ENCODE measurements at regions not wholly inside any gene's neighbourhood (a gene's known extent, or its start where the extent isn't known, plus 50 kb on each side); places are given as distances from the start of the nearest gene placed in this dataset.

DNA sequence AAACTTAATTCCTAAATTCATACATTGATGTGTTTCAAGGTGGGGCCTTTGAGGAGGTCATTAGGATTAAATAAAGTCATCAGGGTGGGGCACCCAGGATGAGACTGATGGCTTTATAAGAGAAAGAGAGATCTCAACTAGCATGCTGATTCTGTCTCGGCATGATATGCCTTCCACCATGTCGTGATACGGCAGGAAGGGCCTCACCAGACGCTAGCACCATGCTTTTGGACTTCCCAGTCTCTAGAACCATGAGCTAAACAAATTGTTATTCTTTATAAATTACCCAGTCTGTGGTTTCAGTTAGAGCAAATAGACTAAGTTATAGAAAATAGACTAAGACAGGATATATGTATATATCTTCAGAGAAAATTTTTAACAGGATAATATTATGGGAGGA lies 759.6 kb downstream of the MED13L start:
- Histone ChIP-seq H3K9me3 (ENCODE audit: insufficient read depth, low read depth, low read length) (peaks cover 6% of the 10 kb centered on the region), H2AFZ (ENCODE audit: insufficient read depth, low read length, poor library complexity) (no peak overlapping the region), H3K9ac (ENCODE audit: low read length) (no peak overlapping the region), H3K27ac (ENCODE audit: low read depth, low read length) (no peak overlapping the region), H3K27me3 (ENCODE audit: insufficient read depth, low read length) (no peaks in the 10 kb centered on the region), H3K36me3 (ENCODE audit: control insufficient read depth in 1 of 2, insufficient read depth in 2 of 2, low read length in 2 of 2) (no peaks in the 10 kb centered on the region), H3K4me1 (ENCODE audit: control insufficient read depth in 1 of 2, insufficient read depth in 2 of 2, low read length in 2 of 2) (no peaks in the 10 kb centered on the region), H3K79me2 (ENCODE audit: control insufficient read depth, insufficient read depth, low read length, poor library complexity) (no peaks in the 10 kb centered on the region), H2AK5ac (ENCODE audit: low read length) (no peak overlapping the region), H2BK5ac (ENCODE audit: low read depth, low read length, poor library complexity) (no peak overlapping the region), H3K4ac (ENCODE audit: low read depth, low read length) (no peak overlapping the region), H4K12ac (ENCODE audit: low read depth, low read length) (no peak overlapping the region), H3K23ac (ENCODE audit: low read length) (no peak overlapping the region), H3K18ac (ENCODE audit: low read length) (no peak overlapping the region), H2BK12ac (ENCODE audit: low read length) (no peak overlapping the region), H3K4me3 (ENCODE audit: low read depth, low read length) (no peak overlapping the region), H3K4me2 (ENCODE audit: low read length) (no peak overlapping the region), H3K14ac (ENCODE audit: low read length) (no peak overlapping the region), H4K91ac (ENCODE audit: low read depth, low read length) (no peak overlapping the region), H4K8ac (ENCODE audit: low read depth, low read length) (no peak overlapping the region), H3K79me1 (ENCODE audit: low read length) (no peaks in the 10 kb centered on the region), H2BK120ac (ENCODE audit: insufficient read depth, low read length, poor library complexity) (no peak overlapping the region)
- no peak for DNase-seq
- WGBS (ENCODE audit: extremely low coverage, insufficient coverage, insufficient read length): no CpG with 5 or more reads among the region's 4 CpGs

- Histone ChIP-seq H3K4ac (ENCODE audit: low read depth, low read length) (no peak overlapping the region), H3K4me3 (ENCODE audit: low read depth, low read length) (no peak overlapping the region), H3K4me2 (ENCODE audit: low read length) (no peak overlapping the region), H3K27me3 (ENCODE audit: insufficient read depth, low read length) (no peaks in the 10 kb centered on the region), H2AK5ac (ENCODE audit: low read length) (no peak overlapping the region), H3K9ac (ENCODE audit: low read length) (no peak overlapping the region), H3K4me1 (ENCODE audit: control insufficient read depth in 1 of 2, insufficient read depth in 2 of 2, low read length in 2 of 2) (peaks cover 6 to 11% of the 10 kb centered on the region in 2 experiments), H3K79me1 (ENCODE audit: low read length) (no peaks in the 10 kb centered on the region), H3K27ac (ENCODE audit: low read depth, low read length) (no peak overlapping the region), H2AFZ (ENCODE audit: insufficient read depth, low read length, poor library complexity) (no peak overlapping the region), H3K9me3 (ENCODE audit: insufficient read depth, low read depth, low read length) (peaks cover 3% of the 10 kb centered on the region), H3K18ac (ENCODE audit: low read length) (no peak overlapping the region), H3K79me2 (ENCODE audit: control insufficient read depth, insufficient read depth, low read length, poor library complexity) (no peaks in the 10 kb centered on the region), H4K91ac (ENCODE audit: low read depth, low read length) (no peak overlapping the region), H3K14ac (ENCODE audit: low read length) (no peak overlapping the region), H2BK12ac (ENCODE audit: low read length) (no peak overlapping the region), H2BK5ac (ENCODE audit: low read depth, low read length, poor library complexity) (no peak overlapping the region), H3K23ac (ENCODE audit: low read length) (no peak overlapping the region), H3K36me3 (ENCODE audit: control insufficient read depth in 1 of 2, insufficient read depth in 2 of 2, low read length in 2 of 2) (no peaks in the 10 kb centered on the region), H4K8ac (ENCODE audit: low read depth, low read length) (no peak overlapping the region), H4K12ac (ENCODE audit: low read depth, low read length) (no peak overlapping the region), H2BK120ac (ENCODE audit: insufficient read depth, low read length, poor library complexity) (no peak overlapping the region)
- DNase-seq: no peak
These were observed 765.3 kb downstream of the MED13L start for GRCh38 chr12:115511986-115512711.

DNA sequence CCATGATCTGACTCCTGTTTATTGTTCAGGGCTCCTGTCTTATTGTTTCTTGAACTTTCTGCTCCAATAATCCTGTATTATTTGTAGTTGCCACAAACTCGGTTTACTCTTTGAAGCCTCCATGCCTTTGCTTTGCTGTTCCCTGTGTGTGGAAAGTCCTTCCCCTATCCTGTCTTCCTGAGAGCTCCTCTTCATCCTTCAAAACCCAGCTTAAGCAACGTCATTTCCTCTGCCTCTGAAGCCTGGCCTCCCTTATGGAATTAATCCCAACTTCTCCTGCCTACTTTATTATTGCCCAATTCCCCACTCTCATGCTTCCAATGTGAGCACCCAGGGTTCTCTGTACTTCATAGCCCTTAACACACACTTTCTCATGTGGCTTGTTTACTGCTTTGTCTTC lies 766.2 kb downstream of the MED13L start:
- H3K18ac ChIP-seq (ENCODE audit: low read length): no peak overlapping the region
- H3K9me3 ChIP-seq (ENCODE audit: insufficient read depth, low read depth, low read length): peaks cover 3% of the 10 kb centered on the region
- no peak overlapping the region for H3K4me3 ChIP-seq (ENCODE audit: low read depth, low read length)
- H2AFZ ChIP-seq (ENCODE audit: insufficient read depth, low read length, poor library complexity): no peak overlapping the region
- H3K36me3 ChIP-seq (ENCODE audit: control insufficient read depth in 1 of 2, insufficient read depth in 2 of 2, low read length in 2 of 2): no peaks in the 10 kb centered on the region
- no peak overlapping the region for H3K4me2 ChIP-seq (ENCODE audit: low read length)
- no peak overlapping the region for H2BK5ac ChIP-seq (ENCODE audit: low read depth, low read length, poor library complexity)
- DNase-seq: no peak
- no peak overlapping the region for H4K12ac ChIP-seq (ENCODE audit: low read depth, low read length)
- H4K91ac ChIP-seq (ENCODE audit: low read depth, low read length): no peak overlapping the region
- H3K79me1 ChIP-seq (ENCODE audit: low read length): no peaks in the 10 kb centered on the region
- no peak overlapping the region for H3K27ac ChIP-seq (ENCODE audit: low read depth, low read length)
- H2BK12ac ChIP-seq (ENCODE audit: low read length): no peak overlapping the region
- no peak overlapping the region for H3K23ac ChIP-seq (ENCODE audit: low read length)
- H3K14ac ChIP-seq (ENCODE audit: low read length): no peak overlapping the region
- no peaks in the 10 kb centered on the region for H3K27me3 ChIP-seq (ENCODE audit: insufficient read depth, low read length)
- peaks cover 11 to 15% of the 10 kb centered on the region in 2 experiments for H3K4me1 ChIP-seq (ENCODE audit: control insufficient read depth in 1 of 2, insufficient read depth in 2 of 2, low read length in 2 of 2)
- H3K9ac ChIP-seq (ENCODE audit: low read length): no peak overlapping the region
- H3K4ac ChIP-seq (ENCODE audit: low read depth, low read length): no peak overlapping the region
- no peaks in the 10 kb centered on the region for H3K79me2 ChIP-seq (ENCODE audit: control insufficient read depth, insufficient read depth, low read length, poor library complexity)
- H2BK120ac ChIP-seq (ENCODE audit: insufficient read depth, low read length, poor library complexity): no peak overlapping the region
- no peak overlapping the region for H2AK5ac ChIP-seq (ENCODE audit: low read length)
- H4K8ac ChIP-seq (ENCODE audit: low read depth, low read length): no peak overlapping the region
- WGBS (ENCODE audit: extremely low coverage, insufficient coverage, insufficient read length): no CpG with 5 or more reads among the region's 2 CpGs

DNA sequence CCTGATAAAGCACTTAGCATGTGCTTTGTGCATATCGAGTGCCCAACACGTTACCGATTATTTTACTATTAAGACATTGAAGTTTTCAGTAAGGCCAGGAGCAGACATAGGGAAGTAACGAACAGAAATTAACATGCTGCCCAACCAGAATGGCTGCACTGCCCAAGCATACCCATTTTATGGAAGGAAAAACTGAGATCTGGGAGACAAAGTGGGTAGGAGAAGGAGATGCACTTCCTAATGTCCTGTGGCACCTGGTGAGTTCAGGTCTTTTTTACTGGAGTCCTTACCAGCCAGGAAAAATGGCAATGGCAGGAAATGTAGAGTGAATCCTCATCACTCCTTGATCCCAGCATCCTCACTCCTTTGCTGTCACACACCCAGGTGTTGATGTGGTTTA lies 768.5 kb downstream of the MED13L start:
- H3K4me2 ChIP-seq (ENCODE audit: low read length): no peak overlapping the region
- no peak overlapping the region for H2AFZ ChIP-seq (ENCODE audit: insufficient read depth, low read length, poor library complexity)
- H3K23ac ChIP-seq (ENCODE audit: low read length): no peak overlapping the region
- H3K4me1 ChIP-seq (ENCODE audit: control insufficient read depth in 1 of 2, insufficient read depth in 2 of 2, low read length in 2 of 2): peaks cover 11 to 15% of the 10 kb centered on the region in 2 experiments
- no peak overlapping the region for H3K14ac ChIP-seq (ENCODE audit: low read length)
- H2BK120ac ChIP-seq (ENCODE audit: insufficient read depth, low read length, poor library complexity): no peak overlapping the region
- H3K79me1 ChIP-seq (ENCODE audit: low read length): no peaks in the 10 kb centered on the region
- H3K4ac ChIP-seq (ENCODE audit: low read depth, low read length): no peak overlapping the region
- H4K91ac ChIP-seq (ENCODE audit: low read depth, low read length): no peak overlapping the region
- H3K9ac ChIP-seq (ENCODE audit: low read length): no peak overlapping the region
- no peak for DNase-seq
- no peak overlapping the region for H4K12ac ChIP-seq (ENCODE audit: low read depth, low read length)
- no peak overlapping the region for H2BK12ac ChIP-seq (ENCODE audit: low read length)
- WGBS (ENCODE audit: extremely low coverage, insufficient coverage, insufficient read length): no CpG with 5 or more reads among the region's 4 CpGs
- no peak overlapping the region for H3K18ac ChIP-seq (ENCODE audit: low read length)
- no peaks in the 10 kb centered on the region for H3K36me3 ChIP-seq (ENCODE audit: control insufficient read depth in 1 of 2, insufficient read depth in 2 of 2, low read length in 2 of 2)
- no peaks in the 10 kb centered on the region for H3K9me3 ChIP-seq (ENCODE audit: insufficient read depth, low read depth, low read length)
- H3K79me2 ChIP-seq (ENCODE audit: control insufficient read depth, insufficient read depth, low read length, poor library complexity): no peaks in the 10 kb centered on the region
- no peak overlapping the region for H3K27ac ChIP-seq (ENCODE audit: low read depth, low read length)
- no peaks in the 10 kb centered on the region for H3K27me3 ChIP-seq (ENCODE audit: insufficient read depth, low read length)
- H3K4me3 ChIP-seq (ENCODE audit: low read depth, low read length): no peak overlapping the region
- H4K8ac ChIP-seq (ENCODE audit: low read depth, low read length): no peak overlapping the region
- H2AK5ac ChIP-seq (ENCODE audit: low read length): no peak overlapping the region
- H2BK5ac ChIP-seq (ENCODE audit: low read depth, low read length, poor library complexity): no peak overlapping the region

Measured in trophoblast cell (in vitro differentiated cells and primary cell).